ENCODE measurements at regions not wholly inside any gene's neighbourhood (a gene's known extent, or its start where the extent isn't known, plus 50 kb on each side); places are given as distances from the start of the nearest gene placed in this dataset.
"Not testable (repeated sequence)": the region's sequence is repeated elsewhere in the genome, so short reads cannot be mapped to it uniquely, and the experiment has no call there.

GRCh38 chr11:55084588-55084987 lies 177.4 kb upstream of the TRIM48 start:
- H3K27me3 ChIP-seq (ENCODE audit: control insufficient read depth in 1 of 2, insufficient read depth in 2 of 2, low read length in 1 of 2); H3K9me3 ChIP-seq (ENCODE audit: control insufficient read depth, low read length); ATAC-seq (ENCODE audit: low FRiP score); H3K4me1 ChIP-seq (ENCODE audit: control insufficient read depth in 1 of 2, insufficient read depth in 2 of 2, low read length in 2 of 2); H3K27ac ChIP-seq (ENCODE audit: low read depth in 1 of 2, low read length in 2 of 2); H3K4me3 ChIP-seq (ENCODE audit: low read length in 2 of 2); intact Hi-C loops (cut with DNase I); H3K36me3 ChIP-seq (ENCODE audit: control insufficient read depth in 1 of 2, insufficient read depth in 2 of 2, low read length in 1 of 2): not testable (repeated sequence)
- WGBS, 2 donors, result 85 to 88% methylated on average over 9 of the region's 9 CpGs
- DNase-seq, result peak in 1 of 2 donors; percentile 37

GRCh38 chr11:55106391-55106790 lies 155.6 kb upstream of the TRIM48 start:
- intact Hi-C loops (cut with DNase I), result loop anchor here in 1 of 2 donors (10.0 kb wide), 1 partner anchor 58 kb away; no protein-coding TSS in a partner anchor
- DNase-seq, result no peak
- Histone ChIP-seq H3K4me3 (ENCODE audit: low read length in 2 of 2) (no peak overlapping the region), H3K36me3 (ENCODE audit: control insufficient read depth in 1 of 2, insufficient read depth in 2 of 2, low read length in 1 of 2) (no peaks in the 10 kb centered on the region), H3K9me3 (ENCODE audit: control insufficient read depth, low read length) (no peaks in the 10 kb centered on the region), H3K27ac (ENCODE audit: low read depth in 1 of 2, low read length in 2 of 2) (no peak overlapping the region), H3K27me3 (ENCODE audit: control insufficient read depth in 1 of 2, insufficient read depth in 2 of 2, low read length in 1 of 2) (no peaks in the 10 kb centered on the region), H3K4me1 (ENCODE audit: control insufficient read depth in 1 of 2, insufficient read depth in 2 of 2, low read length in 2 of 2) (no peaks in the 10 kb centered on the region)
- ATAC-seq (ENCODE audit: low FRiP score), result no peak
- WGBS, 2 donors, result 53 to 56% methylated on average over 4 of the region's 4 CpGs

Measured in aorta (tissue), 5 donors.